Tongue (tissue), 1 donor: ENCODE measurements at regions not wholly inside any gene's neighbourhood (a gene's known extent, or its start where the extent isn't known, plus 50 kb on each side); places are given as distances from the start of the nearest gene placed in this dataset.

ENCODE experiments used
- DNase-seq: peaks from one replicate; pipeline ENCODE4 v3.0.0-alpha.2; 2015

- DNase-seq, result no peak
Observed at GRCh38 chr2:8578335-8579244, 103.3 kb upstream of the ID2 start.

- DNase-seq, result no peak
Observed at GRCh38 chr2:8579485-8580085, 102.3 kb upstream of the ID2 start.

DNA sequence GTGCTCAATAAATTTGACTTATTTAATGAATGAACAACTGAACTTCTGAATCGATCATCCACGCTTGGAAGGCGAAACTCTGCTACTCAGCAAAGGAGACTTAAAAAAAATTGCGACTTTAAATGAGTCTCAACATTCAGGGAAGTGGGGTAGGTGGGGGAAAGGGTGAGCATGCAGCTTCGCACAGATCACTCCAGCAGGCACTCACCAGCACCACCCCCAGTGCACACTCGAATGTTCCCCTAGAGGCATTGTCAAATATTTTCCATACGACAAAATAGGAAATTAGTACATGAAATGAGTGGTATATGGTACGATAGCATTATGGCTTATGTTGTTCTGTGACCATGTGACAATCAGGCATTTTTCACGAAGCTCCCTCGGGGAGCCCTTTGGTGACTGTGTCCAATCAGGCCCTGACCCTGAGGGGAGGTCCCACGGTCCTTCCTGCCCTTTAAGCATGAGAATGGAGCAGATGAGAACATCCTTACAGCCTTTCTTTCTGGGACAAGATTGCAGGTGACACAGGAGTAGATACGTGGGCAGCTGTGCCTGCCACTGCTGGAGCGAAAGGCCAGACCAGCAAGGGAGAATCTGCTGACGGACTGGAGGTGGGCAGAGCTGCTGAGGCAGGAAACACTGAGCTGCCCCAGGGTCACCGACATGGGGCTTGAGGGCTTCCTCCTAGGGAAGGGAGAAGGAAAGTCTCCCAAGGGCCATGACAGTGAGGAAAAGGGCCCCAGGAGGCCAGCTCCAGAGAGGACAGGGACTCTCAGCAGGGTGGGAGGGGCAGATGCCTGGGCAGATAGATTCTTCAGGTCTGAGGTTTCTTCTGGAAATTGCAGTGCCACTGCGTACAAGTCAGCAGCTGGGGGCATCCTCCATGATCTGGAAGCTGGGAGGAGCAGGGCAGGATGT lies 101.3 kb upstream of the ID2 start:
- no peak for DNase-seq

DNA sequence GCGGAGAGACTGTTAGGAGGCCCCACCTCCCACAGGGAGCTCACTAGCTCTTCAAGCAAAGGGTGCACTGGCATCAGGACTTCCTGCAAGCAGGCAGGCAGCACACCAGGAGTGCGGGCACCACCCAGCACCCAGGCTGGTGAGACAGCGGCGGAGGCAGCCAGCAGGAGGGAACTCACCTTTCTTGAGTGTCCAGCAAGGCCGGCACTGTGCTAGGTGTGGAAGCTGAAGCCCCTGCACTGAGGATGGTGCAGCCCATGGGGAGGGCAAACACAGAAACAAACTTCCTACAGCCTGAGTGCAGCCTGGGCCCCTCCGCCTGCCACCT lies 100.7 kb upstream of the ID2 start:
- DNase-seq, result no peak

GRCh38 chr2:8581601-8582041 lies 100.2 kb upstream of the ID2 start:
- no peak for DNase-seq

DNA sequence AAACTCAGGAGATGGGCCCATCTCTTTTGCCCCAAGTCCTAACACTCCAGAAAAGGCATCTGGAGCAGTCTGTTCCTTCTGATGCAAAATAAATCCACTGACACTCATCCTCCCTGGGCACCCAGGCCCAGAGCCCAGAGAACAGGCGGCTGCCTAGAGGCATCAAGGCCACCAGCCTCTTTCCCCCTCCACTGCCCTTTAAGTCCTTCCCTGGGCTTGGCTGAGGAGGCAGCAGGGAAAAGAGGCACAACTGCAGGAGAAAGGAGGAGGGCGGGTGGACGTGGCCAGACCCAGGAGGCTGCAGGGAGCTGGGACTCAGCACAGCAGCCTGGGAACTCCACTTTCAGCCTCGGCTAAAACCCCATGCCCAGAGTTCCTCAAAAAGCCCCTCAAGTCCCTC lies 99.7 kb upstream of the ID2 start:
- DNase-seq, result no peak

- no peak for DNase-seq
Observed at GRCh38 chr2:8582651-8583399, 99.0 kb upstream of the ID2 start.

DNA sequence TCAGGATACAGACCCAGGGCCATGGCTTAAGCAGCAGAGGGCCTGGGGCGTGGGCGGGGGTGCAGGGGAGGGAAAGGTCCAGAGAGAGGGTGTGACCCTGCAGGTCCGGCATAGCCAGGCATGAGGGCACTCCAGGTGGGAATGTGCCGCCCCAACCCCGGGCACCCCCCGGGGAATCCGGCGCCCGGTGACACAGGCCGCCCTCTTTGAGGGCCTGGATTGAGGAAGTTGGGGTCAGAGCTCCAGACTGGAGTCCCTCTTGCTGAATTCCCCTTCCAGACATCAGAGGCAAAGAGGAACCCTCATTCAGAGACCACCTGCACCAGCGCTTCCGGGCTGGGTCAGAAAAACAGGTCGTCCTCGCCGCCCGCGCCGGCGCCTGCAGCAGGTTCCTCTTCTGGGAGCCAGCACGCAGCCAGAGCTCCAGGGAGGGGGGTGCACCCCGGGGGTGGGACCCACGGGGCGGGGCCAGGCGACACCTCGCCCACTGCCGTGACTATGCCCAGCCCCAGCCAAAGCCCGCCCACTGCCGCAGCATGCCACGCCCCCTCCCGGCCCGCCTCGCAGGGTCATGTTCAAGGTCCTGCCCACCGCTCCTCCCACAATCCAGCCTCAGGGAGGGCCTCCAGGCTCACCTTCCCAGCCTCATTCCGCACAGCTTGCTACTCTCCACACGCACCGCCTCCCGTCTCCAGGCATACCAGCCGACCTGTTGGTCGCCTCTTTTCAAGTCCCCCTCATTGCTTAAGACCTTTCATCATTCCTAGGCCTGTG lies 98.3 kb upstream of the ID2 start:
- DNase-seq, result peak; percentile 90

GRCh38 chr2:8584174-8585066 lies 97.4 kb upstream of the ID2 start:
- no peak for DNase-seq

- DNase-seq, result no peak
Observed at GRCh38 chr2:8586457-8587051, 95.3 kb upstream of the ID2 start.

DNA sequence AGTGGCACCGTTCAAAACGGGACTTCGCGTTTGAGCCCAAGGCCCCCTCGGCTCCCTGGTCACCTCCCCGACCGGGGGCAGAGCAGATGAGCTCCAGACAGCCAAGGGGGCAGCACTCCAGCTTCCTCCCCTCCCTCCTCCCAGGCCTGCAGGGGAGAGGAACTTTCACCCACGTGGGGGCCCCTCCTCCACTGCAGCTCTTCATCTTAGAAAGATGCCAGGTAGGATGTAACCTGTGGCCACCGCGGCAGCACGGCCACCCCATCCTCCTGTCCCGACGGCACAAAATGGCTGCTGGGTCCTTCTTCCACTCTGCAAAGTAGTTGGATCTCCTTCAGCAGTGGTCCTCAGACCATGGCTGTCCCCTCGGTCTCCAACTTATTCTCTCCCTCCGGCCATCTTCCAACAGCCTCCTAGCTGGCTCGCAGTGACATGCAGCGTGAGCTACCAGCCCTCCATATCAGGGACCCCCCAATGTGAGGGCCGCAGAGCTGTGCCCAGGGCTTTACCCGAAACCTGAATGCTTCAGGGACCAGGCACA lies 94.5 kb upstream of the ID2 start:
- DNase-seq, result no peak

GRCh38 chr2:8587920-8588830 lies 93.7 kb upstream of the ID2 start:
- DNase-seq, result no peak

- no peak for DNase-seq
Observed at GRCh38 chr2:8588831-8589191, 93.0 kb upstream of the ID2 start.

GRCh38 chr2:8589721-8590120 lies 92.1 kb upstream of the ID2 start:
- no peak for DNase-seq

GRCh38 chr2:8590938-8591337 lies 90.9 kb upstream of the ID2 start:
- DNase-seq, result no peak

- no peak for DNase-seq
Observed at GRCh38 chr2:8592736-8593135, 89.1 kb upstream of the ID2 start.

DNA sequence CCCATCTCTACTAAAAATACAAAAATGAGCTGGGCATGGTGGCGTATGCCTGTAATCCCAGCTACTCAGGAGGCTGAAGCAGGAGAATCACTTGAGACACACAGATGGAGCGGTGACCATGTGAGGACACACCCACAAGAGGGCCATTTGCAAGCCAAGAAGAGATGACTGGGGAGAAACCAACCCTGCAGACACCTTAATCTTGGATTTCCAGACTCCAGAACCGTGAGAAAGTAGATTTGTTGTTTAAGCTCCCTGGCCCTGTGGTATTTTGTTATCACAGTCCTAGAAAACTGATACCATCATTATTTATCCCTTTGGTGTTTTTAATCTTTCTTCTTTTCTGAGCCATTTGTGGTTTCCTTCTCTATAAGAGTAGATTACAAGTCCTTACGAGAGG lies 88.6 kb upstream of the ID2 start:
- no peak for DNase-seq

GRCh38 chr2:8594731-8595427 lies 87.0 kb upstream of the ID2 start:
- no peak for DNase-seq
